Bronchial epithelial cell (primary cell): ENCODE measurements at regions not wholly inside any gene's neighbourhood (a gene's known extent, or its start where the extent isn't known, plus 50 kb on each side); places are given as distances from the start of the nearest gene placed in this dataset.

Experiments used
- DNase-seq: peaks from one replicate; pipeline ENCODE4 v3.0.0-alpha.2; 2010; ENCODE audit warnings: low read depth
- FAIRE-seq: peaks from 2 replicates; lab custom pipeline; 2011; peaks lifted over from hg19 to GRCh38; lab: Jason Lieb, UNC
- H3K27me3 ChIP-seq: 2 replicates; pipeline ENCODE4 v1.5.1; 2011; ENCODE audit warnings: low read length; ENCODE audit not compliant: control insufficient read depth, insufficient read depth
- H3K36me3 ChIP-seq: 2 replicates; pipeline ENCODE4 v1.5.1; 2011; ENCODE audit warnings: low read length; ENCODE audit not compliant: control insufficient read depth, insufficient read depth
- H3K4me3 ChIP-seq: 2 replicates; pipeline ENCODE4 v1.5.1; 2011; ENCODE audit warnings: mild to moderate bottlenecking, low read depth, low read length, control low read depth
- CTCF ChIP-seq: IDR thresholded peaks from 2 replicates; pipeline ENCODE4 v1.5.1; 2011; ENCODE audit warnings: mild to moderate bottlenecking, moderate library complexity, low read length, control low read depth, inconsistent platforms; ENCODE audit not compliant: insufficient read depth, severe bottlenecking

GRCh38 chr18:23330423-23330822, 122.7 kb upstream of the RIOK3 start:
- TF ChIP-seq CTCF, result no peak
- FAIRE-seq (no peak), DNase-seq (no peak)
- no peaks in the 10 kb centered on the region for H3K36me3 ChIP-seq
- no peaks in the 10 kb centered on the region for H3K27me3 ChIP-seq
- no peak overlapping the region for H3K4me3 ChIP-seq

- peak; percentile 77 for DNase-seq
- Histone ChIP-seq H3K36me3 (no peaks in the 10 kb centered on the region), H3K27me3 (no peaks in the 10 kb centered on the region), H3K4me3 (no peak overlapping the region)
- no peak for FAIRE-seq
- peak; percentile 31 for TF ChIP-seq CTCF
Observed at GRCh38 chr18:23331091-23331920, 121.8 kb upstream of the RIOK3 start.

- no peaks in the 10 kb centered on the region for H3K27me3 ChIP-seq
- FAIRE-seq (no peak), DNase-seq (no peak)
- no peak for TF ChIP-seq CTCF
- no peak overlapping the region for H3K4me3 ChIP-seq
- no peaks in the 10 kb centered on the region for H3K36me3 ChIP-seq
Observed at GRCh38 chr18:23332356-23332755, 120.7 kb upstream of the RIOK3 start.

GRCh38 chr18:23333827-23334226, 119.3 kb upstream of the RIOK3 start:
- no peak for TF ChIP-seq CTCF
- Histone ChIP-seq H3K27me3 (no peaks in the 10 kb centered on the region), H3K36me3 (no peaks in the 10 kb centered on the region), H3K4me3 (no peak overlapping the region)
- FAIRE-seq (no peak), DNase-seq (no peak)

- TF ChIP-seq CTCF, result no peak
- no peak overlapping the region for H3K4me3 ChIP-seq
- DNase-seq (no peak), FAIRE-seq (no peak)
- no peaks in the 10 kb centered on the region for H3K27me3 ChIP-seq
- no peaks in the 10 kb centered on the region for H3K36me3 ChIP-seq
Observed at GRCh38 chr18:23334569-23334968, 118.5 kb upstream of the RIOK3 start.
